Fibroblast of lung (primary cell): ENCODE measurements at regions not wholly inside any gene's neighbourhood (a gene's known extent, or its start where the extent isn't known, plus 50 kb on each side); places are given as distances from the start of the nearest gene placed in this dataset.

Experiments
- EZH2 ChIP-seq: IDR thresholded peaks from 2 replicates; pipeline ENCODE4 v1.5.1; 2012; ENCODE audit warnings: low read length, control low read depth, mild to moderate bottlenecking; ENCODE audit errors: missing control alignments
- TF ChIP-seq, protein P1 (sequence below), 2 donors: IDR thresholded peaks in 1 of 2; conservative IDR thresholded peaks in 1 of 2; 1 replicate in 1 of 2; 2 replicates in 1 of 2; pipeline ENCODE4 v1.5.1; 2011 to 2012; ENCODE audit warnings: low read length in 2 of 2, control low read depth in 1 of 2, inconsistent platforms in 1 of 2, low read depth in 1 of 2, mild to moderate bottlenecking in 1 of 2

GRCh38 chr2:6074089-6074643 is 382.0 kb downstream of the SOX11 start:
- TF ChIP-seq, protein P1, sequence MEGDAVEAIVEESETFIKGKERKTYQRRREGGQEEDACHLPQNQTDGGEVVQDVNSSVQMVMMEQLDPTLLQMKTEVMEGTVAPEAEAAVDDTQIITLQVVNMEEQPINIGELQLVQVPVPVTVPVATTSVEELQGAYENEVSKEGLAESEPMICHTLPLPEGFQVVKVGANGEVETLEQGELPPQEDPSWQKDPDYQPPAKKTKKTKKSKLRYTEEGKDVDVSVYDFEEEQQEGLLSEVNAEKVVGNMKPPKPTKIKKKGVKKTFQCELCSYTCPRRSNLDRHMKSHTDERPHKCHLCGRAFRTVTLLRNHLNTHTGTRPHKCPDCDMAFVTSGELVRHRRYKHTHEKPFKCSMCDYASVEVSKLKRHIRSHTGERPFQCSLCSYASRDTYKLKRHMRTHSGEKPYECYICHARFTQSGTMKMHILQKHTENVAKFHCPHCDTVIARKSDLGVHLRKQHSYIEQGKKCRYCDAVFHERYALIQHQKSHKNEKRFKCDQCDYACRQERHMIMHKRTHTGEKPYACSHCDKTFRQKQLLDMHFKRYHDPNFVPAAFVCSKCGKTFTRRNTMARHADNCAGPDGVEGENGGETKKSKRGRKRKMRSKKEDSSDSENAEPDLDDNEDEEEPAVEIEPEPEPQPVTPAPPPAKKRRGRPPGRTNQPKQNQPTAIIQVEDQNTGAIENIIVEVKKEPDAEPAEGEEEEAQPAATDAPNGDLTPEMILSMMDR (conservative IDR thresholded peaks at IDR 0.05 in 1 of 2, IDR thresholded peaks at IDR 0.05 in 1 of 2; ENCODE audit: low read depth in 1 of 2, low read length in 2 of 2): no peak
- no peak for TF ChIP-seq EZH2
